Stimulated activated CD4-positive, alpha-beta T cell treated with anti-CD3 and anti-CD28 coated beads, Interleukin-2, amount 100 ng/mL, for 24 hours (primary cell): ENCODE measurements at regions not wholly inside any gene's neighbourhood (a gene's known extent, or its start where the extent isn't known, plus 50 kb on each side); places are given as distances from the start of the nearest gene placed in this dataset.
"Not testable (repeated sequence)": the region's sequence is repeated elsewhere in the genome, so short reads cannot be mapped to it uniquely, and the experiment has no call there.

ENCODE experiments used
- DNase-seq, 2 donors: peaks; one replicate each; pipeline ENCODE4 v3.0.0-alpha.2; 2020

DNA sequence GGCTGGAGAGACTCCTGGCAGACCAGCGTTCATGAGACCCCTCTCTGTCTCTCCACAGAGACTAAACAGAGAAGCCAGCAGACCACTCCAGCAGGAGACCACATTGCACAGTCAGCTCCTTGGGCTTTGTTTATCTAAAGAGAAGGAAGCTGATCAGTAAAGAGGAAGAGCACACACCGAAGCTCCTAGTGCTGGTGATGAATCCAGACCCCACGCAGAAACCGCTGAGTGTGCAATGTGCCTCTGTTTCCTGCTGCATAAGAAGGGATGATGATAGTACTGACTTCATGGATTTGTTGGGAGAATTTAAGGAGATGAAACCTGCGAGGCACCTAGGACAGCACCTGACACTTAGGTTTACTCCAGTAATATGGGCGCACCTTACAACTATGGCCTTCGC lies 544.1 kb upstream of the ID2 start:
- no peak for DNase-seq

DNA sequence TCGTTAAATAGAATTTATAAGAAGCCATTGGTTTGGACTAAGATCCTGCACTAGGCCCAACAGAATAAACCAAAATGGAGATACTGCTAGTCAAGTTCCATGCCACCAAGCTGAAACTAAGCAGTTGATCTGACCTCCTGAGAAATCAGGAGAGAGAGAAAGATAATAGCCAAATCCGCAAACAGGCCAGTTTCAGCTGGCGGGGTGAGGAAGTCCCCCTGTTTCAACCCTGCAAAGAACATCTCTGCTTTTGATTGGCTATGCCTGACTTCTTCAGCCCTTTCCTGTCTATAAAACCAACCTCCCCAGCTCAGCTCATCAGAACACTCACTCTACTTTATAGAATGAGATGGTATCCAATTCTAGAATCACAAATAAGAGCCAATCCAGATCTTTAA lies 543.3 kb upstream of the ID2 start:
- DNase-seq = no peak

DNA sequence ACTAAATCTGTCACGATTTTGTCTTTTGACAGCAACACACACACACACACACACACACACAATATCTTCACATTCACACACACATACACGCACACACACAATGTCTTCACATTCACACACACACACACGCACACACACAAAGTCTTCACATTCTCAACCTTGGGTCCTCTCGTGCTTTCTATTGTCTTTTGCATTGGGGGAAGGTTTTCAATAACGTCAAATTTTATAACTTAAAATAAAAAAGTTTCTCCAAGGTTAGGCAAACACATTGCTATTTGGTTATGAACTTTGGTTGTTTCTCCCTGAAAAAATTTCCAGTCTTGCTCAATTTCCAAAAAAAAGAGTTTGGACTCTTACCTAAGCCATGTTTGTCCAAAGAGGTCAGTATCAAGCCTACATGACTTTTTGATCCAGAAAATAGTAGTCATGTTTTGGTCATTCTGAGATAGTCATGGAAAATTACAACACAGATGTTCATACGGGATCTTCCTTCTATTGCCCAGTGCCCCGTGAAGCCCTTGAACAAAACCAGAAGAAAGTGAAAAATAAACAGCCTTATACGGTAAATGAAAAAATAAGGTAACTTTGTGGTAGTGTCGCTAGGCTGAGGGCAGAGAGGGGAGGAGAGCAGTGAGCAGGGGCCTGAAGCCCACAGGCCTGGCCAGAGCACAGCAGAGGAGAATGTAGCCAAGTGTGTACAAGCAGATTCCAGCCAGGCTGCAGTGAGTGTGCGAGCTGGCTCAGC lies 542.8 kb upstream of the ID2 start:
- no peak for DNase-seq

DNA sequence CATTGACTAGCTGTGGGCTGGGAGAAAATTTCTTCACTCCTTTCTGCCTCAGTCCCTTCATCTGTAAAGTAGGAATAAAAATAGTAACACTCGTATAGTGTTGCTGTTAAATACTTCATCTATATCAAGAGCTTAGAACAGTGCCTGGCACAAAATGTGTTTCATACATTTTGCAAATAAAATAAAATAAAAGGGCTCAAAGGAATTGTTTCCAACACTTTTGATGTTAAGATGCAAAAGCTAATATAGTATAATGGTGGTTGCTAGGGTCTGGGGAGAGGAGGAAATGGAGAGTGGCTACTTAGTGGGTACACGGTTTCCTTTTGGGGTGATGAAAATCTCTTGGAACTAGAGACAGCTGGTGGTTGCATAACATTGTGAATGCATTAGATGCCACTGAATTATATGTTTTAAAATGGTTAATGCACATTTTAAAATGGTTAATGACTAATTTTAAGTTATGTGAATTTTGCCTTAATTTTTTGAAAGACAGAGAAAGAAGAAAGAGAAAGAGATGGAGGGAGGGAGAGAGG lies 542.1 kb upstream of the ID2 start:
- DNase-seq = no peak

DNA sequence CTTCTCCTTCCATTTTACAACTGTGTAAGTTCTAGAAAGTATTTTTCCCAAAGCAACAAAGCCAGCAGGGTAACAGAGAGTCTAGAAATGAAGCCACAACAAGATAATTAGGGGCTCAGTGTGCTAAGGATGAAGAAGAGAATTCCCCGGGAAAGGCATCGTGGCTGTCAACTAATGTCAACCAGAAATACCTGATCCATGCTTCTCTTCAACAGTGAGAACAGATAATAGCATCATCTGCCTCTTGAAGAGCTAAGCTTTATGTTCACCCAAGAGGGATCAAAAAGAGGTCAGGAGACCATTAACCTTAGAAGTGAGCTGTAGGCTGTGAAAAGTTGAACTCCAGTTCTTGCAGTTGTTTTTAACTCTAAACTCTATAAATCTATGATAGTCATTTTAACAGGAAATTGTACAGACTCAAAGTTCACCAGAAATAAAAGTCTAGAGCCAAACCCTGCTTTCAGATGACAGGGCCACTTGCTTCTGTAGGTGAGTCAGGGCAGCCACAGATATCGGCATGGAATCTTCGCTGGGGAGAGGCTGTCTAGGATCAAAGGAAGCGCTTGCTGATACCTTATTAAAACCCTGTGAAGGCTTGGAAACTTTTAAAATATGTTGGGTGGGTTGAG lies 540.7 kb upstream of the ID2 start:
- no peak for DNase-seq

DNA sequence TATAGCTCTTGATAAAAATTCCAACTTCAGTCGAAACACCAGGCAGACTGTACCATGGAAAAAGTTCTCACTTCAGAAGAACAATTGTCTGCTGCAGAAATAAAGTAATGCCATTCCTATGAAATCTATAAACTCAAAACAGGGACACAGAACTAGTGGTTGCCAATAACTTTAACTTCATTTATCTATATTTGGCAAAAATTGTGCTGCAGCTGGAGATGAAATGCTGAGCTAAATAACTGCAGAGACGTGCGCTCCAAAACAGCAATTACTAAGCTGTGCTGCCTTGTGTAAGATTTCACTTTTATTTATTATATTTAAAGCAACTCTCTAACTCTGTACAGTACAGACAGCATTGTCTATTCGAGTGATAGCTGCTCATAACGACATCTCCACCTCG lies 540.1 kb upstream of the ID2 start:
- no peak for DNase-seq

DNA sequence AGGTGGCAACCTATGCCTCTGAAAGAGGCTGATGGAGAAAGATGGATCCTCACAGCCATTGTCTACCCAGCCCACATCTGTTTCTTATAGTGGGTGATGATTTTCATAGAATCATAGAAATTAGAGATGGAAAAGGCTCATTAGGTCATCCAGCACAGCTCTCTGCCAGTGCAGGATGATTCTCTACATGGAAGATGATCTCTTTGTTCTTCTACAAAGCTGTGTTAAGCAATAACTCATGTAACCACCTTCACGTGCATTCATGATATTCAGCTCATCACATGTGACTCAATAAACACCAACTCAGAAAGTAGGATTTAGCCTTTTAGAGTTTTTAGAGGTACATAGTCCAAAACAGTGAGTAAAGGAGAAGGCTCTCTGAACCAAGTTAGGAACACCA lies 539.4 kb upstream of the ID2 start:
- no peak for DNase-seq

DNA sequence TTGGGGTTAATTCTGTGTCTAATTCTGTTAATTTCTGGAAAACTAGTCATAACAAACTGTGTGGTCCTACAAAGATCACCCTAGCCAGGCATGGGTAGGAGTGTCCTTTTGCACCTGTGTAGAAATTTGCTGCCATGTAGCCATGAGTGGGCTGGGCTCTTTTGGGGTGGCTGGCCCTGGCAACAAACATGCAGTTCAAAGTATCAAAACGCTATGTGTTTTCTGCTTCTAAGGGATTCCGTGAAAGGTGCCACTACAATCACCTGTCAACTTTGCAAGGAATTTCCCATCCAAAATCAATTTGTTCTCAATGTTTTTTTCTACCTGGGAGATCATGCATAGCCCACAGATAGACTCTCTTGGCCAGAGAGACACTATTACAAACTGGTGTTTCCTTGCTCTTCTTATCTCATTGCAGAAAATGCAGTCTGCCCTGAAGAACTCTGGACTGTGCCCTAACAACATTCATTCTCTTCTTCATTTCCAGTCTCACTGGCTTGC lies 537.7 kb upstream of the ID2 start:
- no peak for DNase-seq

DNA sequence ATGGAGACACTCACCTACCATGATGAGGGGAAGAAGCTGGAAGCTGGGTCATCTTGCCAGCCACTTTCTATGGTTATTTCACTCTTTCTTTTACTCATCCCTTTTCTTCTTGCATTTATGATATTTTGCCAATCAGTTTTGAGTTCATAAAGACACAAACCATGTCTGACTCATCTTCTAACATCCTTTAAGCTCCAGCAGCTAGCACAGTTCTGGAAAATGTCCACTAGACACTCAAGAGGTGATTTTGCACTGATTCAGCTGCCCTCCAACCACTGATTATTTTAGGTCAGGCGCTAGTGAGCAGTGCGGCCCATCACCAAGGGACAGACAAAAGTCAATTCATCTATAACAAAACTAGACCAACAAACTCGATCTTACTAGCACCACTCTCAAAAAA lies 537.1 kb upstream of the ID2 start:
- DNase-seq = no peak

DNA sequence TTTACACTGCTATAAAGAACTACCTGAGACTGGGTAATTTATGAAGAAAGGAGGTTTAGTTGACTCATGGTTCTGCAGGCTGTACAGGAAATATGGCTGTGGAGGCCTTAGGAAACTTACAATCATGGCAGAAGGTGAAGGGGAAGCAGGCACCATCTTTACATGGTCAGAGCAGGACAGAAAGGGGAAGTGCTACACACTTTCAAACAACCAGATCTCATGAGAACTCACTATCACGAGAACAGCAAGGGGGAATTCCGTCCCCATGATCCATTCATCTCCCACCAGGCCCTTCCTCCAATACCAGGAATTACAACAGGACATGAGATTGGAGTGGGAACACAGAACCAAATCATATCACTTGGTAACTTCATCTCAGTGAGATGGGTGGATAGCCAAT lies 536.5 kb upstream of the ID2 start:
- not testable (repeated sequence) for DNase-seq

DNA sequence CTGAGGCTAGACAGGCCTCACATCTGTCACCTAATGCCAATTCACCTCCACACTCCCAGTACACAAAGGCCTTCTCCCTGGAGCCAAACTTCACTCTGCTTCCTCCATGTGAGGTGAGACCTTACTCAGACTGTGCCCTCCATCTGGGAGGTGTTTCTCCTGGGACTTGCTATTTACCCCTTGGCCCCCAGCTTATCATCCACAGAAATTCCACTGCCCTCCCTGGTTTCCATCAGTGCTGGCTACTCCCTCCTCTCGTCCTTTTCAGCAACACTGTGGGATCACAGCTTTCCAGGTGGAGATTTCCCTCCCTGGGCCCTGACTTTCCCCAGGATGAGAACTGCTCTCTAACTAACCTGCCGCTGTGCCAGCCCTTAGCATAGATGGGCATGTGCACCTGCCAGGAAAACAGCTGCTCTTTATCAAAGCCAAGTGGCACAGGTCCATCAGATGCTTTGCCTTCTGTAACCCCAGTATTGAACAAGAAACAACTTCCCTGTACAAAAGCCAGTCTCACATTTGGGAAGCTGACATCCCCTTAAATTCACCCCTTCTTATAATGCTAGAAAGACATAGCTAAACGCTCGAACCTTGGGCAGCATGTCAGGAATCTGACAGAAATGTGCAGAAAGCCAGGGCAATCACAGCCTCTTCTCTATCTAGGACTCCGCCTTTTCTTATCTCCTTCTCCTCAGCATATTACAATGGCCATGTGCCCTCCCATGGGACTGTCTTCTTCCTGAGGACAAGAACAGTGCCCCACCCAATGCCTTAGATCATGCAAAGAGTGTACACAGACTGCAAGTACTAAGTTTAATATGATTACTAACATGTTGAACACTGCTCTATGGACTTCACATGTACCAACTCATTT lies 535.5 kb upstream of the ID2 start:
- DNase-seq = no peak

DNA sequence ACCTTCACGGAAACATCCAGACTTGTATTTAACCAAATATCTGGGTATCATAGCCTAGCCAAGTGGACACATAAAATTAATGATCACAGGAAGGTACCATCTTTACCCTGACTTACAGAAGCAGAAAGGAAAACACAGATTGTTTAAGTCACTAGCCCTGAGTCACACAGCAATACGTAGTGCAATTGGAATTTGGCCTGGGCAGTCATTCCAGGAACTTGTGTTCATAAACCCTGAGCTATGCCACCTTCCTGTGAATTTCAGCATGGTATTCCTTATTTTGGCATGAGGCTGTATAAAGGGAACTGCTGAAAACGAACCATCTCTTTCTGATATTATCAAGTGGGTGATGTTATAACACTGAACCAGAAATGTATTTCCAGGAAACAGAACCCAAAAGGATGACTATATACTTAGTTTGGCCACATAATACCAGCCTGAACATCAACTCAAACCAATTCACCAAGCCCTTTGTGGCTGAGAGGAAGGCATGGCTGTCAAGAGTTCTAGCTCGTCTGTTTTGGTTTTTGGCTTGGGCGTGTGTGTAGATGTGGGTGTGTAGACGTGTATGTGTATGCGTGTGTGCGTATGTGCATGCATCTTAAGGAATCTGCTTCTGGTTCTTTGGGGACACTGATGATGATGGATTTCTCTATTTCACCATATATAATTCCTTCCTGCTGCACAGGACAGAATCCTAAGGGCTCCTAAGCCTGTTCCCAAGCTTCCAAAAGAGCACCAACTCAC lies 533.4 kb upstream of the ID2 start:
- DNase-seq = no peak

DNA sequence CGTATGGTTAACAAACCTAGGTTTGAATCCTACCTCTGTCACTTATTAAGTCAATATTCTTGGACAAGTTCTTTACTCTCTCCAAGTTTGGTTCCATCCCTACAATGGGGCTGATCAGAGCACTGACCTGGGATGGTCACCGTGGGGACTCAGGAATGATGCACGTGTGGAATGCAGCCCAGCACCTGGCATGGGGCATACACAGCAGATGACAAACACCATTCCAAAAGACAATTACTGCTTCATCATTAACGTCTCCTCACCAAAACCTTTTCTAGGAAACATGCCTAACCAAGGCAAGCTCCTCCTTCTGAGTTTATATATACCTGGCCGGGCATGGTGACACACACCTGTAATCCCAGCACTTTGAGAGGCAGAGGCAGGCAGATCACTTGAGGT lies 532.9 kb upstream of the ID2 start:
- DNase-seq = no peak

DNA sequence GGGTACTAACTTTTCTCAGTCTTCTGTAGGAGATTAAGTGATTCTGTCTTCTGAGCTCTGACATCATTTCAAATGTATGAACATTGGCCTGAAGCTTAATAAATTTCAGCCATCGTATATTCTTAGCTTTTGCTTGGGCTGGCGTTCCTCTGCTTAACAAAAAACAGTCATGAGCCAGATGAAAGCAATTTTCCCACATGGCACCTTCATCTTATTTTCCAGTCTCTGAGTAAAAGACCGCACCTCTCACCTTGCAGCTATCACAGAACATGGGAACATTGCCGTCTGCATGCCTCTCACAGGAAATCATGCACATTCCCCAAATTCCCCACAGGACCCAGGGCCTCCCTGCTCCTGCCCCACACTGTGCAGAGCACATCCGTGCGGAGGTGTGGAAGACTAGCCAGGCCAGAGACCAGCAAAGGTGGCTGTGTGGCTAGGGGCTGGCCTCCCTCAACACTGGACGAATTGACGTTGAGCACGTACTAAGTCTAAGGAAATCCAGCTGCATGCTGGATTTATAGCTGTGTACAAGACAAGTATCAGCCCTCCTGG lies 531.8 kb upstream of the ID2 start:
- no peak for DNase-seq

DNA sequence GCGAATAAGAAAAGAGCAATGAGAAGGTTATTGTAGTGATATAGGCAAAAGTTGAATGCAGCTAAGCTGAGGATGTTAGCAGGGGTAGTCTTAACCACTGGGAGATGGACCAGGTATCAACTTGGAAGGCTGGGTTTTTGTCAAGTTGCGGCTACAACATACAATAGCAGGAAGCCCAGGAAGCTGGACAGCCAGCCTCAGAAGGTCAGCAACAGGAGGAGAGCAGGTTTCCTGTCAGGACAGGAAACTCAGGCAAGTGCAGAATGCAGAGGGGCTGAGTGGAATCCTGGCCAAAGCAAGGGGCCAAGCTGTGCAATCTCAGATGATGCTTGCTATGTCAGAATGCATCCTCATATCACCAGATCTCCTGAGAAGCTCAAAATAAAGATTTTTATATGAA lies 530.0 kb upstream of the ID2 start:
- no peak for DNase-seq

DNA sequence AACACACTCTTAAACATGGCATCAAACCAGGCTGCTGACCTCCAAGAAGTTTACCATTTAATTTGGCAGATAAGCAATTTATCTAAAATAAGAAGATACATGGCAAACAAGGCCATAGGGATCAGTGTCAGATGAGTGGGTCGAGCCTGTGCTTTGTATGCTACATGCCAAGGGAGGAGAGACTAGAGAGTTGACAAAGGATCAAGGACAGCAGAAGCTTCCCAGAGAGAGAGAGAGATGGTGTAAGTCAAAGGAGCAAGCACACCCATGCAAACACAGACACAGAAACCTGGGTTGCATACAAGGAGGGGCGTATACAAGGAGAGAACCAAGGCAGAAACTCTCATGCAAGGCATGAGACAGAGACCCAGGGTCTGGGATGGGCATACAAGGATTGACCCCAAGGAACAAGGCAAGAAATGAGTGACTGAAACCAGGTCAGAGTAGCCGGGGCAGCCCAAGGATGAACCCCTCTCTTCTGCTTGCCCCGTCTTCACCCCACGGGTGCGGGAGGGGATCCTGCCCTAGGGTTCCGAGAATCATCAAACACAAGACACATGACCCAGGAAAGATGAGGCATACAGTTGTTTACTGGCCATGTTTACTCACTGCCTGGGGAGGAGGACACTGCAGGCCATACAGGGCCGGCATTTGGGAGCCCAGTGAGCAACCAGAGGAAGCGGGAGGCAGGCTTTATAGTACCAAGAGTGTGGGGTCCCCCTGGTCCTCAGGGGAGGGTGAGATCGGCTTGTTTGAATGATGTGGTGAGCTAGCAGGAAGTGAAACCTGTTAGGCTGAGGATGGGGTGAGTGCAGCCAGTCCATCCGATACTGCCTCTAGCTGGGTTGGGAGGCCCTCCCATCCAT lies 529.2 kb upstream of the ID2 start:
- no peak for DNase-seq

DNA sequence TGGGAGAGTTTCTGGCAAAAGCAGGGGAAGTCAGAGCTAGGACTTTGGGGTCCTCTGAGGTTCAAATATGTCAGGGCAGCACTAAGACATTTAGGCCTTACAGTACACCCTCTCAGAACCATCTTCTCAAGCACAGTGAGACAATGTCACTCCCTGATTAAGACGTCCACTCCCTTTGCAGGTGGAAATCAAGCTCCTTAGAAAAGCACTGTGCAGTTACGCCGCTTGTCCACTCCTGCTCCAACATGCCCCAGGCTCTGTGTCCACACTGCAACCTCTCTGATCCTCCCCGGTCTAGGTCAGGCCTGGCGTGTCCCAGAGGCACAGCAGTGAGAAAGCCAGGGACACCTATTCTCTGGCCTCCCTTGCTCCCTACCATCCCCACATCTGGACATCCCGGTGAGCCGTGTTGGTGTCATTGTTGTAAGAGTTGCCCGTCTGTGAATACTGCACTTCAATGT lies 528.6 kb upstream of the ID2 start:
- no peak for DNase-seq

DNA sequence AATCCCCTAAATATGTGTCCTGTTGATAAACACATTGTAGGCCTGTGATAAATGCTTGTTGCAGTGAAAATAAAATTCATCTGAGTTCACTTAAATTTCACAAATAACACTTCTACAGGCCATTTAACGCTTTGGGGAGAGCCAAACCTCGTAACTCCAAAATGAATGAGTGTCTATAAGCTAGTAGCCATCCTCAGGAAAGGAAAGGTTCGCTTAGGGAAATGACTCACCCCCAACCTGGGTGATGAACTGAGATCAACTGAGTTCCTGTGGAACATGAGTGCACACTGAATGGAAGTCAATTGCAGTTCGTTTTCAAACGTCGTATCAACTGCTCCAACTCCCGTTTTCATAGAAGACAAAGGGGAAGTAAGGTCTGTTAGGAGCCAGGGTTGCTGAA lies 527.6 kb upstream of the ID2 start:
- no peak for DNase-seq

DNA sequence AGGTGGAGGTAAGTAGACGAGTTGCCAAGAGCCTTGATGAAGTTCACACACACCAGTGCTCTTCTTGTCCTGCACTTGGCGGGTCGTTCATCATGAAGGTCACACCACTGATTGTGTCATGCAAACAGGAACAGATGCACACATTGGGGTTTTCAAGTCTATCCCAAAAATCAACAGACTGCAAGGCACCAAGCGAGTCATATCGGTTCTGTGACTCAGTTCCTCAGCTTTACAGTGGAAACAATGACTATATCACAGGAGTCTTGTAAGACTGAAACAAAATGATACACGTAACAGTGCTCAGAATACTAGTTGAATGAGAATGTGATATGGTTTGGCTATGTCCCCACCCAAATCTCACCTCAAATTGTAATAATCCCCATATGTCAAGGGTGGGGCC lies 526.9 kb upstream of the ID2 start:
- peak; percentile 34 to 51 for DNase-seq

DNA sequence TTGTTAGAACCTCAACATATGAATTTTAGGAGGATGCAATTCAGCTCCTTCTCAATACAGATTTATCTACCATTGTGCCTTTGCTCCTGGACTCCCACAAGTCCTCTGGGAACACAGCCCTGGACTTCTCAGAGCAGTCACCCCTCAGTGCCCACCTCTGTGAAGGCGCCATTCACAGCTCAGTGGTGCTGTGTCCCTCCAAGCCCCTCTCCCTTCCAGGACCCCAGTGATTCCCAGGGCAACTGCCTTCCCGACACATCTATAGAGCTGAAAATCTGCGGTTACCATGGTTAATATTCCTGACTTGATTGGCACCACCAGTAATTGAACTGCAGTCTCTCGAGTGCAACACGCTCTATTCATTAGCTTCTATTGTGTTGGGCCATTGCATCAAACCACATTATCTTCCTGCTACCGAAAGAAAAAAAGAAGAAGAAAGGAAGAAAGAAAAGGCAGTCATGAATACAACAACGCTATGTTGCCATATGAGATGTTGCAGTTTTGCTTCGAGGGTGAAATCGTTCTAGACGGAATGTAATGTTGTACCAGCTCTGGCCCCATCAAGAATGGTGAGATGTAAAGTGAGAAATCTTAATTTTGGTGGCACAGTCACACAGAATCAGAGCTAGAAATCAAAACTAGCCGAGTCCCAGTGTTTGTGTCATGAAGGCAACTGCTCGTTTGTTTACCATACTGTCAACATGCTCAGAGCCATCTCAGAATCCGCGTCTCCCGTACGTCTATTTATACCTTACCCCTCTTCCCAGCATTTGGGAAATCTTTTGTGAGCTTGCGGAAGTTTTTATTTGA lies 524.0 kb upstream of the ID2 start:
- no peak for DNase-seq
